DND-41 (cell line): ENCODE measurements at regions not wholly inside any gene's neighbourhood (a gene's known extent, or its start where the extent isn't known, plus 50 kb on each side); places are given as distances from the start of the nearest gene placed in this dataset.

Experiments
- CTCF ChIP-seq: IDR thresholded peaks from 2 replicates; pipeline ENCODE4 v1.5.1; 2012; ENCODE audit warnings: borderline replicate concordance, low read length, moderate library complexity, mild to moderate bottlenecking; ENCODE audit not compliant: poor library complexity, severe bottlenecking; ENCODE audit errors: extremely low read depth
- EZH2 ChIP-seq: IDR thresholded peaks from 3 replicates; pipeline ENCODE4 v1.6.1; 2012; ENCODE audit warnings: borderline replicate concordance, low read depth, mild to moderate bottlenecking, moderate library complexity, low read length, inconsistent platforms; ENCODE audit not compliant: severe bottlenecking

- TF ChIP-seq CTCF (no peak), EZH2 (no peak)
Measured at GRCh38 chr9:126166291-126166690, 160.3 kb upstream of the MVB12B start.
